ENCODE measurements at regions not wholly inside any gene's neighbourhood (a gene's known extent, or its start where the extent isn't known, plus 50 kb on each side); places are given as distances from the start of the nearest gene placed in this dataset.

DNA sequence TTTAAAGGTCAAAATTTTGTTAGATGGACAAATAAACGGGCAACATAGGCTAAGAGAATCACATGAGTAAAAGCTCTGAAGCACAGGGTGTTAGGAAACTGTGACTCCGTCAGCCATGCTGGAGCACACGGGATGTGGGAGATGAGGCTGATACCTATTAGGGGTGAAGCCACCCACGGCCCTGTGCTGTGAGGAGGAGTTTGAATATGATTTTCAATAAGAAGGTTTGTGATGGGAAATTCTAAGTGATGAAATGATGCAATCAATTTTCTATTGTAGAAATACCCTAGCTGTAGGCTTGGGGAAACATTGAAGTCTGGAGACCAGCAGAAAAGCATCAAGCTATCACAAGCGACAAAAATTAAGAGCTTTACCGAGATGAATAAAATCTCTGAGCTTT, 431.3 kb downstream of the CMPK2 start:
- H3K27me3 Mint-ChIP-seq: no peaks in the 10 kb centered on the region
- no peak for DNase-seq
- no peaks in the 10 kb centered on the region for H3K4me1 Mint-ChIP-seq
- H3K36me3 Mint-ChIP-seq (ENCODE audit: low read depth): no peaks in the 10 kb centered on the region
- H3K9me3 Mint-ChIP-seq: peaks cover 3% of the 10 kb centered on the region
- no peak overlapping the region for H3K4me3 Mint-ChIP-seq
- intact Hi-C loops (cut with micrococcal nuclease): no loop called here
- H3K27ac Mint-ChIP-seq: no peak overlapping the region

DNA sequence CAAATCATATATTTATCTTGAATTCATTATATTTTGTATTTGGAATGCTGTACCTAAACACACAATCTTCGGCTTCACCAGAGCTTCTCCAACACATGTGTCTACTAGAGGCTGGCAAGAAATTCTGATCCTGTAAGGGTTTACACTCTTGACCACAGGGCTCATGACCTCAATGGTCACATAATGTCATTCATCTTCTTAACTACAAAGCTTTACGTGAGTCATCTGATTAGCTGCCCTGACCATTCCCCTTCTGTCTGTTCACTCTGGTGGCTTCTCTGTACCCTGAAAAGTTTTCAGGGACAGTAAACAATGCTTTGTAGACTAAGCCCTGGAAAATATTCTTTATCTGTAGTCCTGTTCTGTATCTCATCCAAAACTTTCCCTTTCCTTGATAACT, 423.9 kb downstream of the CMPK2 start:
- H3K27me3 Mint-ChIP-seq: no peaks in the 10 kb centered on the region
- no peak overlapping the region for H3K27ac Mint-ChIP-seq
- H3K4me3 Mint-ChIP-seq: no peak overlapping the region
- no peak for DNase-seq
- no peaks in the 10 kb centered on the region for H3K4me1 Mint-ChIP-seq
- intact Hi-C loops (cut with micrococcal nuclease): no loop called here
- no peaks in the 10 kb centered on the region for H3K36me3 Mint-ChIP-seq (ENCODE audit: low read depth)
- no peaks in the 10 kb centered on the region for H3K9me3 Mint-ChIP-seq

DNA sequence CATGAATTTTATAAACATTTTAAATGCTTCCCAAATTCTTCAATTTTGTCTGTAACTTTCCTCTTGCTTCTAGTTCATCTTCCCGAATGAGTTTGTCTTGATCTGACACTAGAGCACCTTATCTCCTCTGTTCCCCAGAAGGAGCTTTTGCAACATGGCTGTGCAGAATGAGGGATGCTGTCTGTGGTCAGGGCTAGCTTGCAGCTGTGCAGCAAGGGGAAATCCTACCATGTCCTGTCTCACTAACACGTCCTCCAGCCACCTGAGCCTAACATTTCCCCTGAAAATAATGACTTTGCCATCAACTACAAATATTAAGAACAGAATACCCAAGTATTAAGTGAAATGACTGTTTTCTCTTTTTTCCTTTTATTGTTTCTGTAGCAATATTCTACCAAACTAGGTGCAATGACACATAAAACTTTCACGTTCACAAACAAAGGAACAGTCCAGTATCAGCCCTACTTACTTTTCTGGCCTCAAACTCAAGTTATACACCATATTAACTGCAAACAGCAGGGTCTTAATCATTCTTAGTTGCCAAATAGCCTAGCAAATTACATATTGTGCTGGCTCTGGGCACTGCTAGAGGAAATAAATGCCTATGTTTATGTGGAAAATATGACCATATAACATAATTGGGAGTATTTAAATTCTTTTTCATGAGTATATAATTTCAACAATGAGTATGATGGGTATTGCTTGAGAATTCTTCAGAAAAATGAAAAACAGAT, 423.3 kb downstream of the CMPK2 start:
- Mint-ChIP-seq H3K4me3 (no peak overlapping the region), H3K27me3 (no peaks in the 10 kb centered on the region), H3K27ac (no peak overlapping the region), H3K9me3 (no peaks in the 10 kb centered on the region), H3K4me1 (no peaks in the 10 kb centered on the region), H3K36me3 (ENCODE audit: low read depth) (no peaks in the 10 kb centered on the region)
- intact Hi-C loops (cut with micrococcal nuclease): no loop called here
- DNase-seq: no peak

DNA sequence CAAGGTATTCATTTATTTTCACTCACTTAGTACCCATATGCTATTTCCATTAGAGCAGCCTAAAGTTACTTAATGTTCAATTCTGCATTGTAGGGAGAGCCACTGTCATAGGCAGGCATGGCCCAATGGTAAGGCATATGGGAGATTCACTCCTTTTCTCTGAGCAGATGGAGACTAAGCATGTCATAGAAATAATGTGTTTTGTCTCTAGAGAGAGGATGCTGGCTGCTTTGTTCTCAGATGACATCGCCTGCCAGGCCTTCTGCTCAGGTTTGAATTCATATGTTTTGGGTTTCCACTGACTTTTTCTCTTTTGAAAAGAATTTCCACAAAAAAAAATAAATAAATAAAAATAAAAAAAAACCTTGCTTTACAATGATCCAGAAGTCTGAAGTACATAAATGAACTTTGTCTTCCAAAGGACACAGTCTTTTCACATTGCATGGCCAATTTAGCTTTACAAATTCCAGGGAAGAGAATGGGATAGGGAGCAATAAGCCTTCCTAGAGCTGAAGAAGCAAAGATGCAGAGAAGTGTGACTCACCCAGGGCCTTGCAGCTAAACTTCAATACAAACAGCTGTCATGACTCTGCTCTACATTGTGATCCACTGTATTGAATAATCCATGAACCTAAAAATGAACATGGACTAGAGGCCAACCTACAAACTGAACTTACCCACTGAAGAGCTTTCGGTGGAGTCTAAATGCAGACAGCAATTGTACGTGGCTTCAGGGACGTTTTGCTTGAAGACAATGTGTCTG, 422.5 kb downstream of the CMPK2 start:
- Mint-ChIP-seq H3K9me3 (no peaks in the 10 kb centered on the region), H3K27me3 (no peaks in the 10 kb centered on the region), H3K4me3 (no peak overlapping the region), H3K27ac (no peak overlapping the region), H3K4me1 (no peaks in the 10 kb centered on the region), H3K36me3 (ENCODE audit: low read depth) (no peaks in the 10 kb centered on the region)
- no peak for DNase-seq
- intact Hi-C loops (cut with micrococcal nuclease): no loop called here

DNA sequence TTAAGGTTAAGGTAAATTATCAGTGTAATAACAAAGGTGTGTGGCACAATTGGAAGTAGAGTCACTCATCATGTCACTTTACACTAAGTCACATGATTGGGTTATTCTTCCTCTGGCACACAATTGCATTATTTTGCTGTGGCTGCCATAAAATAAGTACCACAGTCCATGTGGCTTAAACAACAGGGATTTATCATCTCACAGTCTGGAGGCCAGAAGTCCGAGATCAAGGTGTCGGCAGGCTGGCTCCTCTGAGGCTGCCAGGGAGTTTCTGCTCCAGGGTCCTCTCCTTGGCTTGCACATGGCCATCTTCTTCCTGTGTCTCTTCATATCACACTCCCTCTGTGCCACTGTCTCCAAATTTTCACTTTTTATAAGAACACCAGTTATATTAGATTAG, 421.2 kb downstream of the CMPK2 start:
- H3K4me1 Mint-ChIP-seq: no peaks in the 10 kb centered on the region
- intact Hi-C loops (cut with micrococcal nuclease): no loop called here

DNA sequence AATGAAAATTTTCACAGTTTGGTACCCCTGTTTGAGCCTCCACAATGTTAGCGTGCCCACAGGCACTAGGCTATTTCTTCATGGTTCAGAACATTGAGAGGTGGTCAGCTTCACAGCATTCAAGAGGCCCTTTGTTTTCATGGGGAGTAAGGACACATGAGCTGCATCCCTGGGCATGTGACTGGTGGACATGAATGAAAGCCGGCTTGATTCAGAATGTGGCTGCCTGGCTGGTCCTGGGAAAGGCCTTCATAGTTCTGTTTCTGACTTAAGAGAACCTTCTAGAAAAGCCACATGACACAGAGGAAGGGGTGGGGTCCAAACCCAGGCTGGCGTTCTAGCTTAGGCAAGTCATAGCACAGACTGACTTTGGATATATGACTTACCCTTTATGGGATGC, 420.6 kb downstream of the CMPK2 start:
- intact Hi-C loops (cut with micrococcal nuclease): no loop called here
- Mint-ChIP-seq H3K27me3 (no peaks in the 10 kb centered on the region), H3K27ac (no peak overlapping the region), H3K4me3 (no peak overlapping the region), H3K9me3 (no peaks in the 10 kb centered on the region), H3K36me3 (ENCODE audit: low read depth) (no peaks in the 10 kb centered on the region), H3K4me1 (no peaks in the 10 kb centered on the region)
- DNase-seq: no peak

More for the DNA sequence above, 421.2 kb downstream of the CMPK2 start:
- no peaks in the 10 kb centered on the region for H3K9me3 Mint-ChIP-seq
- no peaks in the 10 kb centered on the region for H3K27me3 Mint-ChIP-seq
- DNase-seq: no peak
- no peak overlapping the region for H3K4me3 Mint-ChIP-seq
- no peak overlapping the region for H3K27ac Mint-ChIP-seq
- H3K36me3 Mint-ChIP-seq (ENCODE audit: low read depth): no peaks in the 10 kb centered on the region

DNA sequence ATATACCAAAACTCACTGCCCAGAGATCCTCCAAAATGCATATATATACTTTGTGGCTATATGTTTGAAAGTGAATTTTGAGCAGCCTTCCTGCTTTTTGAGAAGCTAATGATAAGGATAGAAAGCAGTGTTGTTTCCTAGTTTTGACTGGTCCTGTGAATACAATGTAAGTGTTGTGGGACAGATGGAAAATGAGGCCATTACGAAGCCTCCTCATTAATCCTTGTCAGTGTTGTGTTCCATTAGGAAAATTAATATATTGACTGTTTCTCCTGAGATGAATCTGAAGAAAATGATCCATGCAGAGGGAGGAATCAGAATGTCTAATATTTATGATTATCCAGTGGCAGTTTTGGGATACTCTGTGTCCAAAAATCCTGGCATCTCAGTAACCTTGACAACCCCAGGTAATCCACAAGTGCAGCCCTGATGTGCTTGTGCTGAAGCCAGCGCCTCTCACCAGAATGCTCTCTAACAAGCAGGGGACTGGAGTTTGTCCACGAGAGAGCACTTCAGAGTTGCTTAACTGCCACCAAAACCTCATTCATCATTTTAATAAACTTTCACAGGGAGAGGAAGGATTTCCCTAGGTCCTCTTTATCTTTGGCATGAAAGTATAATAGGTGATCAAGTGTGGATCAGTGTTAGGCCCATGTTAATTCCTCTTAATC, 418.6 kb downstream of the CMPK2 start:
- no peak overlapping the region for H3K27ac Mint-ChIP-seq
- H3K36me3 Mint-ChIP-seq (ENCODE audit: low read depth): no peaks in the 10 kb centered on the region
- DNase-seq: no peak
- H3K4me3 Mint-ChIP-seq: no peak overlapping the region
- intact Hi-C loops (cut with micrococcal nuclease): no loop called here
- H3K4me1 Mint-ChIP-seq: no peaks in the 10 kb centered on the region
- H3K27me3 Mint-ChIP-seq: no peaks in the 10 kb centered on the region
- H3K9me3 Mint-ChIP-seq: no peaks in the 10 kb centered on the region

DNA sequence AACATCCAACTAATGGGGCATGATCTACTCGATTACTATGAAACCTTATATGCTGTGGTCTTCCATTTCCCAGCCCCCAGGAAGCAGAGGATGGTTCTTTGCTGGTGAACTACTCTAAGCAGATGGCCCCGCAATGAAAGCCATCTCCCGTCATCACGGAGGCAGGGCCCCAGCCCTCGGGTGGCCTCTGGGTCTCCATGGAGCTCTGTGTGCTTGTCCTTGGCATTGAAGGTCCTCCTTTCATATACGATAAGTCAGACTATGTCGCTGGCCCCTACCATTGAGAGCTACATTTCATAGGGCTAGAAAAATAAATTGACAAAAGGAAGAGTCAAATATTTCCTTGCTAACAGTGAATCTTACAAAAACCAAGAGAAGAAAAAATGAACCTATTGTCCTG, 416.8 kb downstream of the CMPK2 start:
- no peaks in the 10 kb centered on the region for H3K36me3 Mint-ChIP-seq (ENCODE audit: low read depth)
- no peak for DNase-seq
- H3K4me3 Mint-ChIP-seq: no peak overlapping the region
- H3K4me1 Mint-ChIP-seq: no peaks in the 10 kb centered on the region
- H3K27me3 Mint-ChIP-seq: no peaks in the 10 kb centered on the region
- intact Hi-C loops (cut with micrococcal nuclease): no loop called here
- no peak overlapping the region for H3K27ac Mint-ChIP-seq
- H3K9me3 Mint-ChIP-seq: no peaks in the 10 kb centered on the region

DNA sequence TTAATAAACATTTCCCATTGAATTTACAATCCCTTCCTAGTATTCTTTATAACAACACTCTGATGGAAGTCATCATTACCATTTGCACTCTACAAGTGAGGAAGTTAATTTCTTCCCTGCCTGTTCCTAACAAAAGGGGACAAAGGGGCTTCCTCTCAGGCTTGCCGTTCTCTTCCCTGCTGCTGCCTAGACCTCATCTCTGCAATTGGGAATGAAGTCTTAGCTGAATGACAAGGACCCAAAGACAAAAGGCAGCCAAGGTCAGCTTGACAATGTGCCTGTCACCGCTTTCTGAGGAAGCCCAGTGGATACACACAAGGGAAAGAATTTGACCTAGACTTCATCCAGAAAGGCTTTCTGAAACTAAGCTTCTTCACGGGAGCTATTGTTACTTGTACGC, 416.4 kb downstream of the CMPK2 start:
- DNase-seq: no peak
- Mint-ChIP-seq H3K27me3 (no peaks in the 10 kb centered on the region), H3K4me1 (no peaks in the 10 kb centered on the region), H3K36me3 (ENCODE audit: low read depth) (no peaks in the 10 kb centered on the region), H3K4me3 (no peak overlapping the region), H3K9me3 (no peaks in the 10 kb centered on the region), H3K27ac (no peak overlapping the region)
- intact Hi-C loops (cut with micrococcal nuclease): no loop called here

DNA sequence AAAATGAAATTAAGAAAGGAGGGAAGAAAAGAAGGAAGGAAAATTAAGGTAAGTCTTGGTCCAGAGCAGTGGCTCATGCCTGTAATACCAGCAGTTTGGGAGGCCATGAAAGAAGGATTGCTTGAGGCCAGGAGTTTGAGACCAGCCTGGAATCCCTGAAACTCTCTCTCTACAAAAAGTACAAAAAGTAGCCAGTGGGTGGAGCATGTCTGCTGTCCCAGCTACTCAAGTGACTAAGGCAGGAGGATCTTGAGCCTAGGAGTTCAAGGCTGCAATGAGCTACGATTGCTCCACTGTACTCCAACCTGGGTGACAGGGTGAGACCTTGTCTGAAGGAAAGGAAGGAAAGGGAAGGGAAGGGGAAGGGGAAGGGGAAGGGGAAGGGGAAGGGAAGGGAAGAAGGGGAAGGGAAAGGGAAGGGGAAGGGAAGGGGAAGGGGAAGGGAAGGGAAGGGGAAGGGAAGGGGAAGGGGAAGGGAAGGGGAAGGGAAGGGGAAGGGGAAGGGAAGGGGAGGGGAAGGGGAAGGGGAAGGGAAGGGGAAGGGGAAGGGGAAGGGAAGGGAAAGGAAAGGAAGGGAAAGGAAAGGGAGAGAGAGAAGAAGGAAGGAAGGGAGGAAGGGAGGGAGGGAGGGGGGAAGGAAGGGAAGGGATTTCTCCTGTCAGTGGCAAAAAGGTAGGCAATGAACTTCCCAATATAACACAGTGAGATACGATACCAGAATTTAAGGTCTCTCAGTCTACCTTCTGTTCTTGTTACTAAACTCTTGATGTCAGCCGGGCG, 412.8 kb downstream of the CMPK2 start:
- H3K4me1 Mint-ChIP-seq: no peaks in the 10 kb centered on the region
- H3K27ac Mint-ChIP-seq: no peak overlapping the region
- no peaks in the 10 kb centered on the region for H3K27me3 Mint-ChIP-seq
- DNase-seq: no peak
- intact Hi-C loops (cut with micrococcal nuclease): no loop called here
- no peaks in the 10 kb centered on the region for H3K36me3 Mint-ChIP-seq (ENCODE audit: low read depth)
- no peak overlapping the region for H3K4me3 Mint-ChIP-seq
- no peaks in the 10 kb centered on the region for H3K9me3 Mint-ChIP-seq

DNA sequence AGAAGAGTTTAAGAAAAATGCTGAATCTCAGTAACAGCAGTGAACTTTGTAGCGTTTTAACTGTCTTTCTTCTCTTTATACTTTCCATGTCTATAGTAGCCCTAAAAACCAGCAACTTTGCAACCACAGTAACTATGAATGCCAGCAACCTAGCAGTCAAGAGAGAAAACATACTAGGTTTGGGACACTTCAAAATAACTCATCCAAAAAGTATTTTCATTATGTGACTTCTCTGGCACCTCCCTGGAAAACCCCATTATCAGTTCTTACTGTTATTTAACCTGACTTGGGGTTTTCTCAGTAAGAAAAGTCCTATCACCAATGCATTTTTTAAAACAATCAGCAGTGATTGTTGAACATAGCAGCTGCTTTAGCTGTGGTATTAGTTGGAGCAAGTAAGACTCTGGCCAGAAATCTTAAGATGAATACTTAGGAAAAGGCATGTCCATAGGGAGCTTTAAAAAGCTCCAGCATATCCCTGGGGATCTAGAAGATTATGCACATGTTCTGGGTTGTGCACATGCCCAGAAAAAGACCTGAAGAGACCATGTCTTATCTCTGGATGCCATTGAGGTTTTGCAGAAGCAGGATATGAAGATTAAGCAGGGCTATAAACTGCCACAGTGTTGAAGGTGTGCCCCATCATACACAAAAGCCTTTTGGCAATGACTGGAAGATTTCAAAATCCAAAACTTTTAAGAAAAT, 411.3 kb downstream of the CMPK2 start:
- Mint-ChIP-seq H3K9me3 (no peaks in the 10 kb centered on the region), H3K36me3 (ENCODE audit: low read depth) (no peaks in the 10 kb centered on the region)
- intact Hi-C loops (cut with micrococcal nuclease): no loop called here

DNA sequence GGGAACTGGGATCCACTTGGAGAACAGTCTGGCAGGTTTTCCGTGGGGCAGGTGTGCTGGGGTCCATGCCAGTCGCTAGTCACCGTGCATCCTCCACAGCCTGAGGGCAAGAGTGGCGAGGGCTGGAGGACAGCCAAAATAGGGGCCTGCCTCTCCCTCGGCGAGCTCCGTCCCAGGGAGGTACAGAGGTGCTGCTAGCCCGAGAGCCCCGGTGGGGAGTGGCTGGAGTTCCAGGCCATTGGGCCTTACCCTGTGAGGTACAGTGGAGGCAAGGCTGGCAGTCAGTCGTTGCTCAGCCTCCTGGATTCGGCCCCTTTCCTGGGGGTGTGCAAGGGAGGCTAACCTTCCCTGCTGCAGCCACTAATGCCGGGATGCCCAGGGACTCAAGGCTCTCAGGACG, 406.6 kb downstream of the CMPK2 start:
- Mint-ChIP-seq H3K36me3 (ENCODE audit: low read depth) (no peaks in the 10 kb centered on the region), H3K9me3 (no peaks in the 10 kb centered on the region), H3K4me1 (no peaks in the 10 kb centered on the region), H3K27me3 (no peaks in the 10 kb centered on the region), H3K4me3 (no peak overlapping the region), H3K27ac (no peak overlapping the region)
- no peak for DNase-seq
- intact Hi-C loops (cut with micrococcal nuclease): no loop called here

More for the DNA sequence above, 411.3 kb downstream of the CMPK2 start:
- no peak overlapping the region for H3K4me3 Mint-ChIP-seq
- DNase-seq: no peak
- no peaks in the 10 kb centered on the region for H3K27me3 Mint-ChIP-seq
- no peaks in the 10 kb centered on the region for H3K4me1 Mint-ChIP-seq
- no peak overlapping the region for H3K27ac Mint-ChIP-seq

DNA sequence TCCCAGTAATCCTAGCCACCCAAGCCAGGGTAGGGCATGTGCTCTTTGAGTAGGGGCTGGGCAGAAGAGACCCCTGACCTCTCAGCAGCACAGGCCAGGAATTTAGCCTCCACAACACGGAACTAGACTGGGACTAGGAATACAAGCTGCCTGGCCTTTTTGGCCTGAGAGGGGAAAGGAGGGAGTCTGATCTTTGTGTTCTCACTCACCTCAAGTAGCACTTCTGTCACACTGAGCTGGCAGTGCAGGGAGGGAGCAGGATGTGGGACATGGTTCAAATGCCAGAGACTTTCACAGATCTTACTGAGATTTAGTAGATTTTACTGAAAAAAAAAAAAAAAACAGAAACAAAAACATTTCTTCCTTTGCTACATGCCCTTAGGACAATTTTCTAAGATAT, 395.2 kb downstream of the CMPK2 start:
- no peaks in the 10 kb centered on the region for H3K36me3 Mint-ChIP-seq (ENCODE audit: low read depth)
- intact Hi-C loops (cut with micrococcal nuclease): no loop called here

More for the DNA sequence above, 395.2 kb downstream of the CMPK2 start:
- Mint-ChIP-seq H3K27me3 (peaks cover 2% of the 10 kb centered on the region), H3K27ac (no peak overlapping the region), H3K4me3 (no peak overlapping the region), H3K4me1 (no peaks in the 10 kb centered on the region), H3K9me3 (no peaks in the 10 kb centered on the region)
- peak; percentile 27 for DNase-seq

Measured in activated CD4-positive, alpha-beta T cell treated with anti-CD3 and anti-CD28 coated beads, Interleukin-2, amount 10 ng/mL, durations not matched to agents 24 days and 14 days (primary cell).